PC-3 (cell line): ENCODE measurements at regions not wholly inside any gene's neighbourhood (a gene's known extent, or its start where the extent isn't known, plus 50 kb on each side); places are given as distances from the start of the nearest gene placed in this dataset.

Source experiments
- ATAC-seq: fragments of 200-7000 bp; cut with Tn5 transposase; 2 replicates; pipeline ENCODE4 v1.9.1; 2020; ENCODE audit warnings: mild to moderate bottlenecking, moderate library complexity
- BruUV-seq: library from RNA; stranded (reverse); fragments of 400-500 nt; replicated peaks from 2 replicates; lab custom pipeline; 2021; lab: Mats Ljungman, UMichigan
- CTCF ChIA-PET: fragments of 300-600 bp; sonication (Branson Sonifier 250); formaldehyde crosslinking; loops from one replicate; lab custom pipeline; 2022; ENCODE audit warnings: antibody characterized with exemption; lab: Charles Lee
- POLR2A ChIA-PET: fragments of 300-600 bp; sonication (Branson Sonifier 250); formaldehyde crosslinking; loops from one replicate; lab custom pipeline; 2022; ENCODE audit warnings: antibody characterized with exemption; ENCODE audit not compliant: unreplicated experiment; lab: Charles Lee
- DNase-seq: peaks from one replicate; pipeline ENCODE4 v3.0.0-alpha.2; 2015
- H2AFZ ChIP-seq: fragments of 300-600 bp; sonication (generic); 2 replicates; pipeline ENCODE4 v1.6.0; 2016; ENCODE audit warnings: antibody characterized with exemption, low read length
- H3F3A ChIP-seq: fragments of 300-600 bp; sonication (generic); one replicate; pipeline ENCODE4 v1.6.0; 2017; ENCODE audit warnings: antibody characterized with exemption, low read length, control low read depth, mild to moderate bottlenecking; ENCODE audit not compliant: unreplicated experiment
- H3K27ac ChIP-seq: fragments of 300-600 bp; sonication (generic); 2 replicates; pipeline ENCODE4 v1.5.1; 2016; ENCODE audit warnings: mild to moderate bottlenecking, low read length
- H3K27me3 ChIP-seq: fragments of 300-600 bp; sonication (generic); 2 replicates; pipeline ENCODE4 v1.6.1; 2016; ENCODE audit warnings: low read length, mixed read lengths
- H3K36me3 ChIP-seq: fragments of 300-600 bp; sonication (generic); 2 replicates; pipeline ENCODE4 v1.6.1; 2016; ENCODE audit warnings: low read depth, mixed run types, low read length, mixed read lengths
- H3K4me1 ChIP-seq: fragments of 300-600 bp; sonication (generic); 2 replicates; pipeline ENCODE4 v1.5.1; 2016; ENCODE audit warnings: low read length; ENCODE audit not compliant: insufficient read depth
- H3K4me2 ChIP-seq: fragments of 300-600 bp; sonication (generic); 2 replicates; pipeline ENCODE4 v1.6.0; 2016; ENCODE audit warnings: low read length
- H3K4me3 ChIP-seq: fragments of 300-600 bp; sonication (generic); 2 replicates; pipeline ENCODE4 v1.5.1; 2016; ENCODE audit warnings: mild to moderate bottlenecking, low read length, mixed read lengths
- H3K79me2 ChIP-seq: fragments of 300-600 bp; sonication (generic); 2 replicates; pipeline ENCODE4 v1.6.1; 2017; ENCODE audit warnings: low read length, mixed read lengths
- H3K9ac ChIP-seq: fragments of 300-600 bp; sonication (generic); 2 replicates; pipeline ENCODE4 v1.6.0; 2016; ENCODE audit warnings: mild to moderate bottlenecking, low read length
- H3K9me2 ChIP-seq: fragments of 300-600 bp; sonication (generic); replicated peaks from 2 replicates; pipeline ENCODE4 v1.6.1; 2016; ENCODE audit warnings: mixed run types, low read length, mixed read lengths
- H3K9me3 ChIP-seq: fragments of 300-600 bp; sonication (generic); 2 replicates; pipeline ENCODE4 v1.6.1; 2016; ENCODE audit warnings: low read length, mixed read lengths
- H4K20me1 ChIP-seq: fragments of 300-600 bp; sonication (generic); 2 replicates; pipeline ENCODE4 v1.6.1; 2016; ENCODE audit warnings: low read length, mixed read lengths
- EZH2 ChIP-seq: fragments of 300-600 bp; sonication (generic); IDR thresholded peaks from one replicate; pipeline ENCODE4 v1.6.1; 2017; ENCODE audit warnings: antibody characterized with exemption, mild to moderate bottlenecking, low read length; ENCODE audit not compliant: unreplicated experiment
- EZH2phosphoT487 ChIP-seq: fragments of 300-600 bp; sonication (generic); IDR thresholded peaks from 2 replicates; pipeline ENCODE4 v1.6.1; 2018; ENCODE audit warnings: mild to moderate bottlenecking, antibody characterized with exemption, low read length, borderline replicate concordance
- intact Hi-C: fragments of 100-400 bp; cut with micrococcal nuclease; formaldehyde crosslinking; loops from 2 replicates; pipeline ENCODE4 v1.9.0; 2023
- TF ChIP-seq, protein P1 (sequence below): fragments of 300-600 bp; sonication (generic); conservative IDR thresholded peaks from 2 replicates; pipeline ENCODE4 v1.5.1; 2017; ENCODE audit warnings: antibody characterized with exemption, low read depth, mild to moderate bottlenecking, low read length

- ChIA-PET CTCF (no interaction called here), POLR2A (no interaction called here)
- Histone ChIP-seq H3F3A (no peaks in the 10 kb centered on the region), H3K36me3 (no peaks in the 10 kb centered on the region), H3K4me2 (peak overlapping the region; percentile 50; the same call in 1 of the 2 replicates), H3K9ac (peak overlapping the region; percentile 57; the same call in 1 of the 2 replicates), H4K20me1 (no peaks in the 10 kb centered on the region), H3K27me3 (no peaks in the 10 kb centered on the region), H3K4me1 (peaks cover 29% of the 10 kb centered on the region), H3K4me3 (no peak overlapping the region), H2AFZ (0 out of 2 replicates have a peak overlapping the region, but pooled peaks have one; percentile 23), H3K27ac (peak overlapping the region; percentile 87), H3K9me2 (no peaks in the 10 kb centered on the region), H3K79me2 (no peaks in the 10 kb centered on the region), H3K9me3 (no peaks in the 10 kb centered on the region)
- peak; percentile 62 for DNase-seq
- TF ChIP-seq EZH2 (no peak), EZH2phosphoT487 (no peak)
- TF ChIP-seq, protein P1, sequence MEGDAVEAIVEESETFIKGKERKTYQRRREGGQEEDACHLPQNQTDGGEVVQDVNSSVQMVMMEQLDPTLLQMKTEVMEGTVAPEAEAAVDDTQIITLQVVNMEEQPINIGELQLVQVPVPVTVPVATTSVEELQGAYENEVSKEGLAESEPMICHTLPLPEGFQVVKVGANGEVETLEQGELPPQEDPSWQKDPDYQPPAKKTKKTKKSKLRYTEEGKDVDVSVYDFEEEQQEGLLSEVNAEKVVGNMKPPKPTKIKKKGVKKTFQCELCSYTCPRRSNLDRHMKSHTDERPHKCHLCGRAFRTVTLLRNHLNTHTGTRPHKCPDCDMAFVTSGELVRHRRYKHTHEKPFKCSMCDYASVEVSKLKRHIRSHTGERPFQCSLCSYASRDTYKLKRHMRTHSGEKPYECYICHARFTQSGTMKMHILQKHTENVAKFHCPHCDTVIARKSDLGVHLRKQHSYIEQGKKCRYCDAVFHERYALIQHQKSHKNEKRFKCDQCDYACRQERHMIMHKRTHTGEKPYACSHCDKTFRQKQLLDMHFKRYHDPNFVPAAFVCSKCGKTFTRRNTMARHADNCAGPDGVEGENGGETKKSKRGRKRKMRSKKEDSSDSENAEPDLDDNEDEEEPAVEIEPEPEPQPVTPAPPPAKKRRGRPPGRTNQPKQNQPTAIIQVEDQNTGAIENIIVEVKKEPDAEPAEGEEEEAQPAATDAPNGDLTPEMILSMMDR = no peak
- no peak for ATAC-seq
- BruUV-seq = no TSS peak
- intact Hi-C loops = no loop called here
Measured at GRCh38 chr12:105555556-105556295, 225.2 kb downstream of the C12orf75 start.

- no peak overlapping the region for H3K27ac ChIP-seq
- H3K9me3 ChIP-seq = no peaks in the 10 kb centered on the region
- H3K4me3 ChIP-seq = no peak overlapping the region
- H3K79me2 ChIP-seq = no peaks in the 10 kb centered on the region
- POLR2A ChIA-PET = no interaction called here
- H3K27me3 ChIP-seq = no peaks in the 10 kb centered on the region
- CTCF ChIA-PET = no interaction called here
- H4K20me1 ChIP-seq = no peaks in the 10 kb centered on the region
- H3K4me1 ChIP-seq = peaks cover 39% of the 10 kb centered on the region
- ATAC-seq (no peak), DNase-seq (no peak)
- H3K36me3 ChIP-seq = no peaks in the 10 kb centered on the region
- no peak for TF ChIP-seq EZH2
- TF ChIP-seq, protein P1 = no peak
- no peak for TF ChIP-seq EZH2phosphoT487
- no peaks in the 10 kb centered on the region for H3F3A ChIP-seq
- H3K9ac ChIP-seq = no peak overlapping the region
- H3K4me2 ChIP-seq = no peak overlapping the region
- H3K9me2 ChIP-seq = no peaks in the 10 kb centered on the region
- intact Hi-C loops = no loop called here
- BruUV-seq = no TSS peak
- no peak overlapping the region for H2AFZ ChIP-seq
Measured at GRCh38 chr12:105559310-105559709, 228.8 kb downstream of the C12orf75 start.
